Keratinocyte (primary cell): ENCODE measurements at regions not wholly inside any gene's neighbourhood (a gene's known extent, or its start where the extent isn't known, plus 50 kb on each side); places are given as distances from the start of the nearest gene placed in this dataset.

ENCODE experiments used
- DNase-seq: peaks from one replicate; pipeline ENCODE4 v3.0.0-alpha.2; 2011; ENCODE audit warnings: low read depth, missing footprints, low spot score
- FAIRE-seq: peaks from 2 replicates; lab custom pipeline; 2011; peaks lifted over from hg19 to GRCh38; lab: Jason Lieb, UNC
- H2AFZ ChIP-seq: 2 replicates; pipeline ENCODE4 v1.6.0; 2012; ENCODE audit warnings: low read length, control low read depth, inconsistent platforms; ENCODE audit not compliant: control insufficient read depth
- H3K27ac ChIP-seq: 2 replicates; pipeline ENCODE4 v1.5.1; 2011; ENCODE audit warnings: low read length; ENCODE audit not compliant: control insufficient read depth, insufficient read depth
- H3K27me3 ChIP-seq: 3 replicates; pipeline ENCODE4 v1.6.0; 2011; ENCODE audit warnings: low read length; ENCODE audit not compliant: control insufficient read depth, insufficient read depth; ENCODE audit errors: extremely low read depth
- H3K36me3 ChIP-seq, 2 experiments: 2 replicates in 1 of 2; 3 replicates in 1 of 2; pipeline ENCODE4 v1.5.1; 2011; ENCODE audit warnings: low read length in 2 of 2, mild to moderate bottlenecking in 1 of 2; ENCODE audit not compliant: control insufficient read depth in 2 of 2, insufficient read depth in 2 of 2; ENCODE audit errors: extremely low read depth in 1 of 2
- H3K4me1 ChIP-seq: 3 replicates; pipeline ENCODE4 v1.5.1; 2011; ENCODE audit warnings: low read length; ENCODE audit not compliant: control insufficient read depth, insufficient read depth; ENCODE audit errors: extremely low read depth
- H3K4me2 ChIP-seq: 3 replicates; pipeline ENCODE4 v1.6.0; 2011; ENCODE audit warnings: low read depth, low read length; ENCODE audit not compliant: control insufficient read depth, insufficient read depth; ENCODE audit errors: extremely low read depth
- H3K4me3 ChIP-seq, 3 experiments: fragments of 200-600 bp in 1 of 3; sonication (generic) in 1 of 3; 2 replicates in 2 of 3; 3 replicates in 1 of 3; pipeline ENCODE4 v1.5.1; 2011 to 2016; ENCODE audit warnings: low read length in 3 of 3, mild to moderate bottlenecking in 3 of 3, control low read depth in 2 of 3, inconsistent platforms in 1 of 3, low read depth in 1 of 3, mixed read lengths in 1 of 3, mixed run types in 1 of 3, moderate library complexity in 1 of 3; ENCODE audit not compliant: control insufficient read depth in 2 of 3, insufficient read depth in 2 of 3; ENCODE audit errors: extremely low read depth in 1 of 3
- H3K79me2 ChIP-seq: 2 replicates; pipeline ENCODE4 v1.6.0; 2012; ENCODE audit warnings: low read length; ENCODE audit not compliant: control insufficient read depth, insufficient read depth
- H3K9ac ChIP-seq: 3 replicates; pipeline ENCODE4 v1.6.0; 2011; ENCODE audit warnings: low read length; ENCODE audit not compliant: control insufficient read depth, insufficient read depth; ENCODE audit errors: extremely low read depth
- H3K9me1 ChIP-seq: 3 replicates; pipeline ENCODE4 v1.6.0; 2011; ENCODE audit warnings: low read length; ENCODE audit not compliant: control insufficient read depth, insufficient read depth; ENCODE audit errors: extremely low read depth
- H3K9me3 ChIP-seq: 2 replicates; pipeline ENCODE4 v1.5.1; 2012; ENCODE audit warnings: low read depth, low read length; ENCODE audit not compliant: control insufficient read depth
- H4K20me1 ChIP-seq: 3 replicates; pipeline ENCODE4 v1.6.0; 2011; ENCODE audit warnings: low read length; ENCODE audit not compliant: control insufficient read depth, insufficient read depth; ENCODE audit errors: extremely low read depth
- EZH2 ChIP-seq: IDR thresholded peaks from one replicate; pipeline ENCODE4 v1.6.1; 2012; ENCODE audit warnings: inconsistent platforms, mild to moderate bottlenecking, low read length, moderate library complexity
- dilution Hi-C: fragments of 300-500 bp; cut with MboI; formaldehyde crosslinking; loops from one replicate; pipeline ENCODE4 v1.7.0; 2020; ENCODE audit warnings: low sequenced_read_pairs; ENCODE audit not compliant: extremely low pct_ligation_motif_present
- TF ChIP-seq, protein P1 (sequence below), 3 experiments: IDR thresholded peaks in 1 of 3; conservative IDR thresholded peaks in 1 of 3; optimal IDR thresholded peaks in 1 of 3; 2 replicates in 2 of 3; 3 replicates in 1 of 3; pipeline versions ENCODE3 to v1.5.1; 2011; ENCODE audit warnings: low read length in 3 of 3, mild to moderate bottlenecking in 3 of 3, moderate library complexity in 2 of 3, control low read depth in 1 of 3, inconsistent platforms in 1 of 3; ENCODE audit not compliant: insufficient read depth in 2 of 3; ENCODE audit errors: extremely low read depth in 1 of 3

DNA sequence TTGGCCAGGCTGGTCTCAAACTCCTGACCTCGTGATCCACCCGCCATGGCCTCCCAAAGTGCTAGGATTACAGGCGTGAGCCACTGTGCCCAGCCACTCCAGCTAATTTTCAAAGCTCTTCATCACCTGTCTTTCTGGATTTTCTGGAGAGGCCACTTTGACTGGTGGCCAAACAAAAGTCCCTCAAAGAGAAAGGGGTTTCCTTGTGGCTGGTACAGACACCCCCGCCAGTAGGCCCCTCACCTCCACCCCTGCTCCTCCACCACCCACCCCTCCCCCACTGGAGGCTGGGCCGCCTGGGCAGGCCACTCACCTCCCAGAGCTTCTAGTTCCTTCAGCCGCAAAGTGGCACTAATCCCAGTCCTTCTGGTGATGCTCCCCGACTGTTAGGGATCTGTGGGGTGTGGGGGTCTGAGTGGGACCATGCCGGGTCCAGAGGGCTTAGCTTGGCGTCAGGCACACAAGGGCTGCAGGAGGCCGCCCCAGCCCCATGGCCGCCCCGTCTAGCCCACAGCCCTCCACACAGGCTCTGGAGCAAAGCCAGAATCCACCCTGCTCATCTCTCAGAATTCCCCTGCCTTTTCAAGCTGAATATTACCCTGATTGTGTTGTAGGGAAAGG lies 182.0 kb upstream of the IER5L start:
- TF ChIP-seq EZH2, result no peak
- TF ChIP-seq, protein P1, sequence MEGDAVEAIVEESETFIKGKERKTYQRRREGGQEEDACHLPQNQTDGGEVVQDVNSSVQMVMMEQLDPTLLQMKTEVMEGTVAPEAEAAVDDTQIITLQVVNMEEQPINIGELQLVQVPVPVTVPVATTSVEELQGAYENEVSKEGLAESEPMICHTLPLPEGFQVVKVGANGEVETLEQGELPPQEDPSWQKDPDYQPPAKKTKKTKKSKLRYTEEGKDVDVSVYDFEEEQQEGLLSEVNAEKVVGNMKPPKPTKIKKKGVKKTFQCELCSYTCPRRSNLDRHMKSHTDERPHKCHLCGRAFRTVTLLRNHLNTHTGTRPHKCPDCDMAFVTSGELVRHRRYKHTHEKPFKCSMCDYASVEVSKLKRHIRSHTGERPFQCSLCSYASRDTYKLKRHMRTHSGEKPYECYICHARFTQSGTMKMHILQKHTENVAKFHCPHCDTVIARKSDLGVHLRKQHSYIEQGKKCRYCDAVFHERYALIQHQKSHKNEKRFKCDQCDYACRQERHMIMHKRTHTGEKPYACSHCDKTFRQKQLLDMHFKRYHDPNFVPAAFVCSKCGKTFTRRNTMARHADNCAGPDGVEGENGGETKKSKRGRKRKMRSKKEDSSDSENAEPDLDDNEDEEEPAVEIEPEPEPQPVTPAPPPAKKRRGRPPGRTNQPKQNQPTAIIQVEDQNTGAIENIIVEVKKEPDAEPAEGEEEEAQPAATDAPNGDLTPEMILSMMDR (optimal IDR thresholded peaks at IDR 0.05 in 1 of 3, IDR thresholded peaks at IDR 0.05 in 1 of 3, conservative IDR thresholded peaks at IDR 0.05 in 1 of 3; ENCODE audit: extremely low read depth in 1 of 3, insufficient read depth in 2 of 3, low read length in 3 of 3), result no peak
- no peak overlapping the region for H3K27ac ChIP-seq
- H3K9me1 ChIP-seq, result no peaks in the 10 kb centered on the region
- H4K20me1 ChIP-seq, result no peaks in the 10 kb centered on the region
- H3K4me2 ChIP-seq, result no peak overlapping the region
- H3K9ac ChIP-seq, result no peak overlapping the region
- no peaks in the 10 kb centered on the region for H3K27me3 ChIP-seq
- DNase-seq (no peak), FAIRE-seq (no peak)
- peaks cover 2% of the 10 kb centered on the region for H3K9me3 ChIP-seq
- H3K4me3 ChIP-seq, result no peak overlapping the region
- no peaks in the 10 kb centered on the region for H3K79me2 ChIP-seq
- dilution Hi-C loops, result no loop called here
- H2AFZ ChIP-seq, result no peak overlapping the region
- H3K4me1 ChIP-seq, result peaks cover 9% of the 10 kb centered on the region
- H3K36me3 ChIP-seq, result no peaks in the 10 kb centered on the region

DNA sequence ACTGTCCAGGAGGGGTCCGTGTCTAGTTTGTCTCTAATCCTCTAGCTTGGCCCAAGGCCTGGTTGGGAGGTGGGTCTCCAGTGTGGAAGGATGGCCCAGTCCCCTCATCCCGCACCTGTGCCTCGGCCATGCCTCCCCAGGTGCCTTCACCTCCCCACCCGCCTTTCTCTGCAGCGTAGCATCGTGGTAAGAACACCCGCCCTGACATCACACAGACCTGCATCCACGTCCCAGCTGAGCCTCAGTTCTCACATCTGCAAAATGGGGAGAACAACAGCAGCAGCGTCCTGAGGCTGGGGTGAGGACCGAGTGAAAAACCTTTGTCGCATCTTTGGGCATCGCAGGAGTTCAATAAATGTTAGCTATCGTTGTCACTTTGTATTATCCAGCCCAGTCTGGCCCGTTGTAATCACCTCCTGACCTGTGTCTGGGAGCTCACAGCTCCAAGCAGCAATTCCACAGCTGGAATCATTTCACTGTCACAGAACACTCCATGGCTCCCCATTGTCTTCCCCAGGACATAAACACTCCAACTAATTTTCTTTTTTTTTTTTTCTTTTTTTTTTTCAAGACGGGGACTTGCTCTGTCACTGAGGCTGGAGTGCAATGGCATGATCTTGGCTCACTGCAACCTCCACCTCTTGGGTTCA lies 181.2 kb upstream of the IER5L start:
- dilution Hi-C loops, result no loop called here
- no peak overlapping the region for H3K27ac ChIP-seq
- no peak for DNase-seq

More for the DNA sequence above, 181.2 kb upstream of the IER5L start:
- peaks cover 9% of the 10 kb centered on the region for H3K4me1 ChIP-seq
- H3K27me3 ChIP-seq, result no peaks in the 10 kb centered on the region
- no peaks in the 10 kb centered on the region for H3K79me2 ChIP-seq
- TF ChIP-seq EZH2, result no peak
- TF ChIP-seq, protein P1 (optimal IDR thresholded peaks at IDR 0.05 in 1 of 3, IDR thresholded peaks at IDR 0.05 in 1 of 3, conservative IDR thresholded peaks at IDR 0.05 in 1 of 3; ENCODE audit: extremely low read depth in 1 of 3, insufficient read depth in 2 of 3, low read length in 3 of 3), result no peak
- H3K4me2 ChIP-seq, result no peak overlapping the region
- no peaks in the 10 kb centered on the region for H4K20me1 ChIP-seq
- H3K9me1 ChIP-seq, result no peaks in the 10 kb centered on the region
- no peak overlapping the region for H2AFZ ChIP-seq
- H3K4me3 ChIP-seq, result no peak overlapping the region
- peaks cover 2% of the 10 kb centered on the region for H3K9me3 ChIP-seq
- FAIRE-seq, result no peak
- H3K36me3 ChIP-seq, result no peaks in the 10 kb centered on the region
- no peak overlapping the region for H3K9ac ChIP-seq
